Panc1 (cell line): ENCODE measurements at regions not wholly inside any gene's neighbourhood (a gene's known extent, or its start where the extent isn't known, plus 50 kb on each side); places are given as distances from the start of the nearest gene placed in this dataset.

Source experiments
- ATAC-seq: fragments of 200-7000 bp; cut with Tn5 transposase; 2 replicates; pipeline ENCODE4 v1.9.1; 2020; ENCODE audit warnings: mild to moderate bottlenecking, moderate library complexity
- BruUV-seq: library from RNA; stranded (reverse); fragments of 400-500 nt; replicated peaks from 2 replicates; lab custom pipeline; 2021; lab: Mats Ljungman, UMichigan
- CTCF ChIA-PET: fragments of 300-600 bp; sonication (Branson Sonifier 250); formaldehyde crosslinking; loops from one replicate; lab custom pipeline; 2022; ENCODE audit warnings: antibody characterized with exemption; lab: Charles Lee
- POLR2A ChIA-PET: fragments of 300-600 bp; sonication (Branson Sonifier 250); formaldehyde crosslinking; loops from one replicate; lab custom pipeline; 2022; ENCODE audit warnings: antibody characterized with exemption; lab: Charles Lee
- DNase-seq: peaks from one replicate; pipeline ENCODE4 v3.0.0-alpha.2; 2010; ENCODE audit warnings: low read depth, low spot score
- H3K27ac ChIP-seq: 2 replicates; pipeline ENCODE4 v1.5.1; 2011; ENCODE audit warnings: mild to moderate bottlenecking, low read length, inconsistent platforms
- H3K27me3 ChIP-seq: fragments of 200-500 bp; sonication (Bioruptor generic); 2 replicates; pipeline ENCODE4 v1.6.0; 2014; ENCODE audit warnings: low read length, inconsistent platforms; ENCODE audit not compliant: control insufficient read depth, insufficient read depth
- H3K36me3 ChIP-seq: fragments of 200-500 bp; sonication (Bioruptor generic); 2 replicates; pipeline ENCODE4 v1.5.1; 2014; ENCODE audit warnings: inconsistent platforms, mild to moderate bottlenecking, low read length, moderate library complexity; ENCODE audit not compliant: control insufficient read depth, insufficient read depth
- H3K4me1 ChIP-seq: 2 replicates; pipeline ENCODE4 v1.5.1; 2011; ENCODE audit warnings: inconsistent platforms, mild to moderate bottlenecking, low read length, moderate library complexity; ENCODE audit not compliant: control insufficient read depth, insufficient read depth
- H3K4me3 ChIP-seq, 2 experiments: 2 replicates each; pipeline ENCODE4 v1.5.1; 2011 to 2012; ENCODE audit warnings: low read depth in 2 of 2, low read length in 2 of 2, mild to moderate bottlenecking in 2 of 2, inconsistent platforms in 1 of 2, moderate library complexity in 1 of 2
- H3K9me3 ChIP-seq: fragments of 200-500 bp; sonication (Bioruptor generic); 2 replicates; pipeline ENCODE4 v1.5.1; 2014; ENCODE audit warnings: low read depth, mild to moderate bottlenecking, inconsistent platforms, low read length, moderate library complexity; ENCODE audit not compliant: control insufficient read depth, insufficient read depth
- CTCF ChIP-seq: fragments of 450-650 bp; IDR thresholded peaks from 2 replicates; pipeline ENCODE4 v1.5.1; 2017; ENCODE audit warnings: mild to moderate bottlenecking
- POLR2AphosphoS5 ChIP-seq: IDR thresholded peaks from 2 replicates; pipeline ENCODE4 v1.6.1; 2012; ENCODE audit warnings: mild to moderate bottlenecking, low read depth, low read length, moderate library complexity
- REST ChIP-seq, 2 experiments: IDR thresholded peaks; 2 replicates each; pipeline ENCODE4 v1.6.1; 2011 to 2012; ENCODE audit warnings: low read depth in 2 of 2, control low read depth in 1 of 2, low read length in 1 of 2, mild to moderate bottlenecking in 1 of 2, moderate library complexity in 1 of 2; ENCODE audit not compliant: insufficient read depth in 1 of 2
- SIN3A ChIP-seq: IDR thresholded peaks from 2 replicates; pipeline ENCODE4 v1.6.1; 2012; ENCODE audit warnings: low read depth, mild to moderate bottlenecking, low read length, moderate library complexity, borderline replicate concordance; ENCODE audit not compliant: insufficient read depth
- TCF7L2 ChIP-seq: IDR thresholded peaks from 2 replicates; pipeline ENCODE4 v1.6.1; 2011; ENCODE audit warnings: mild to moderate bottlenecking, low read depth, low read length, inconsistent platforms
- in situ Hi-C: cut with HindIII; loops from 2 replicates; pipeline ENCODE4 v1.10.0; 2016; ENCODE audit warnings: low sequenced_read_pairs, low pct_unique_long_range_greater_than_20kb
- intact Hi-C: fragments of 100-400 bp; cut with micrococcal nuclease; formaldehyde crosslinking; loops from one replicate; pipeline ENCODE4 v1.10.0; 2022; ENCODE audit not compliant: unreplicated experiment

DNA sequence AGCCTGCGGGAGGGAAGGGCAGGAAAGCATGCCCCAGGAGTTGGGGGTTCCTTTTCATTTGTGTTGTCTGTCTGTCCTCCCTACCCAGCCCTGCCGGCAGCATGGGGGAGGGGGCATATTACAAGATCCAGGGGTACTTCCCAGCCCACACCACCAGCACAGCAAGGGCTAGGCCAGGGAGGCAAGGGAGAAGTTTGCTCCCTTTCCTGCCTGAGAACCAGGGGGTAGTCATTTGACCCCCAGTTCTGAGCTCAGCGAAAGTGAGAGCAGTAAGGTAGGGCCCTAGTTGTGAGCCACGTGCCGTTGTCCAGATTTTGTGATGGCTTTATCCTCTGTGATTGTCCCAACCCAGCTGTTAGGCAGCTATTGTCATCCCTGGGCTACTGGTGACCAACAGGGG is 364.7 kb downstream of the BCL11B start:
- no peaks in the 10 kb centered on the region for H3K27me3 ChIP-seq
- intact Hi-C loops: no loop called here
- H3K27ac ChIP-seq: no peak overlapping the region
- CTCF ChIA-PET: no interaction called here
- no peak for DNase-seq
- H3K4me1 ChIP-seq: no peaks in the 10 kb centered on the region
- no peak for TF ChIP-seq CTCF
- TF ChIP-seq REST (IDR thresholded peaks at IDR 0.05; ENCODE audit: insufficient read depth in 1 of 2, low read depth in 2 of 2, low read length in 1 of 2): no peak
- TF ChIP-seq POLR2AphosphoS5: no peak
- TF ChIP-seq TCF7L2: no peak
- no peak for TF ChIP-seq SIN3A
- POLR2A ChIA-PET: no interaction called here
- H3K9me3 ChIP-seq: no peaks in the 10 kb centered on the region
- no TSS peak for BruUV-seq
- H3K4me3 ChIP-seq: no peak overlapping the region
- H3K36me3 ChIP-seq: no peaks in the 10 kb centered on the region
- ATAC-seq: no peak
- in situ Hi-C loops: no loop called here

DNA sequence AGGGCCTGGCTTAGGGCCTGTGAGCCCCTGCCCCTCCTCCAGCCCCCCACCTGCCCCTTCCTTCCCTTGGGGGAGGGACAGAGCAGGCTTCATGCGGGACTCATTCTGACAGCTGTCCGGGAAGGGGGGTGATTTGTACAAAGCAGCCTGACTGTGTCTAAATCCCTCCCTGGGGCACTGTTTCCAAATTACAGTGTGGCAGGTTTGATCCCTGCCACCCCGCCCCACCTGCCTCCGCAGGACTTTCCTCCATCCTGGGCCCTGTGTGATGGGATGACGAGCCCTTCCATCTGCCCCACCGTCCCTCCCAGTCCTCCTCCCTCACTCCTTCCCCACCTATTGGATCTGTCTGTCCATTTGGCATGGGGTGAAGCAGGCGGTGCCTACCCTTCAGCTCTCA is 363.9 kb downstream of the BCL11B start:
- POLR2A ChIA-PET: no interaction called here
- CTCF ChIA-PET: no interaction called here

More for the DNA sequence above, 363.9 kb downstream of the BCL11B start:
- ATAC-seq (no peak), DNase-seq (no peak)
- Histone ChIP-seq H3K4me3 (no peak overlapping the region), H3K9me3 (no peaks in the 10 kb centered on the region), H3K27me3 (no peaks in the 10 kb centered on the region), H3K27ac (no peak overlapping the region), H3K36me3 (no peaks in the 10 kb centered on the region), H3K4me1 (no peaks in the 10 kb centered on the region)
- in situ Hi-C loops: no loop called here
- no TSS peak for BruUV-seq
- intact Hi-C loops: no loop called here
- TF ChIP-seq REST (IDR thresholded peaks at IDR 0.05; ENCODE audit: insufficient read depth in 1 of 2, low read depth in 2 of 2, low read length in 1 of 2) (no peak), POLR2AphosphoS5 (no peak), SIN3A (no peak), TCF7L2 (no peak), CTCF (no peak)
